GM21576 (cell line): ENCODE measurements at regions not wholly inside any gene's neighbourhood (a gene's known extent, or its start where the extent isn't known, plus 50 kb on each side); places are given as distances from the start of the nearest gene placed in this dataset.
A peak's percentile ranks its signal among the peaks of the same experiment; 100 is the strongest.

Experiments
- ATAC-seq: cut with Tn5 transposase; IDR thresholded peaks from one replicate; pipeline ENCODE4 v1.9.1; 2021; ENCODE audit warnings: mild to moderate bottlenecking, moderate library complexity; ENCODE audit not compliant: unreplicated experiment

GRCh38 chr7:24341691-24342413, 57.9 kb downstream of the NPY start:
- ATAC-seq: no peak

GRCh38 chr7:24343614-24344013, 59.6 kb downstream of the NPY start:
- ATAC-seq: no peak

DNA sequence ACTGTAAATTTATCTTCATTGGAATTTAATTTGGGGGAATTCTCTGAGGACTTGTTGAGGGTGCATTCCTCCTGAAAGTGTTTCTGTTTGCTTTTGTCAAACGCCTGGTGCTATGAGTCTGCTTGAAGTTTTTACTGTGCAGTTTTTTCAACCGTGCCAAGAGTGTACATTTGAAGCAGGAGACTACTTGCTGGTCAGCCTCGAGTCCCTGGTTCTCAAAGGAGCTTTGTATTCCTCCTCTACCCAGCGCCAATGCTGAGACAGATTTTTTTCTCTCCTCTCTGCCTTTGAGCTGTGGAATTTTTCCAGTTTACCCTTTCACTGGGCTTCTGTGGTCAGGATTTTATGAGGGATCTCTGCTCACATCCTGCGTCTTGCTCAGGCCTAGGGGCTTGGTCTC, 62.1 kb downstream of the NPY start:
- no peak for ATAC-seq

- ATAC-seq: no peak
Observed at GRCh38 chr7:24346716-24347115, 62.7 kb downstream of the NPY start.

DNA sequence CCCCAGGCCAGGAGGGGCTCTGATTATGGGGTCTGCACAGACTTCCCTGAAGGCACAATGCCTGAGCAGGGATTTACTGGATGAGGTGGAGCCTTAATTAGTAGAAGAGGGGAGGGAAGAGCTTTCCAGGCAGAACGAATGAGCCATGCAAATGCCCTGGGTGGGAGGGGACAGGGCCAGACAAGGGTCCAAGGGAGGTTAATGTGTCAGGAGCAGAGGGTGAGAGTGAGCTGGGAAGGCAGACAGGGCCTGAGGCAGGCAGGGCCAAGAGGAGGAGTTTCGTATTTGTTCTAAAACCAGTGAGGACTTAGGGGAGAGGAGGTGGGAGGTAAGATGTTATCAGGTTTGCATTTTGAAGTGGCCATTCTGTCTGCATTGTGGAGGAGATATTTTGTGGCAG, 65.3 kb downstream of the NPY start:
- no peak for ATAC-seq

DNA sequence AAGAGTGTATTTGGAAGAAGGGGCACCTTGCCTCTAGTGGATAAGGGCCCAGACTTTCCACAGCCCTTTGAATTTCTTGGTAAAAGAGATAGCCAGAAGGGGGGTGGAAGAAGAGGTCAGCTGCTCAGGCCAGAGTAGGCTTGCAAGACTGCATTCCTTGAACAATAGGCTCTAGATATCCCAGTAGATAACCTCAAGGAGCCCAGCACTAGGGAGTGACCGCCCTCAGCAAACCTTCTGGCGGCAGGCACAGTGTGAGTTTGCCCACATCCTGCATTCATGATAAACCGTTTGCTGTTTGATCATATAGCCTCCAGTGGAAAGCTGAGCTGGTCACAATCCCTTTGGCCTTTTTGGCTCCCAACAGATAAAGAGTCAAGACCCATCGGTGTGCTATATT, 70.5 kb downstream of the NPY start:
- no peak for ATAC-seq

DNA sequence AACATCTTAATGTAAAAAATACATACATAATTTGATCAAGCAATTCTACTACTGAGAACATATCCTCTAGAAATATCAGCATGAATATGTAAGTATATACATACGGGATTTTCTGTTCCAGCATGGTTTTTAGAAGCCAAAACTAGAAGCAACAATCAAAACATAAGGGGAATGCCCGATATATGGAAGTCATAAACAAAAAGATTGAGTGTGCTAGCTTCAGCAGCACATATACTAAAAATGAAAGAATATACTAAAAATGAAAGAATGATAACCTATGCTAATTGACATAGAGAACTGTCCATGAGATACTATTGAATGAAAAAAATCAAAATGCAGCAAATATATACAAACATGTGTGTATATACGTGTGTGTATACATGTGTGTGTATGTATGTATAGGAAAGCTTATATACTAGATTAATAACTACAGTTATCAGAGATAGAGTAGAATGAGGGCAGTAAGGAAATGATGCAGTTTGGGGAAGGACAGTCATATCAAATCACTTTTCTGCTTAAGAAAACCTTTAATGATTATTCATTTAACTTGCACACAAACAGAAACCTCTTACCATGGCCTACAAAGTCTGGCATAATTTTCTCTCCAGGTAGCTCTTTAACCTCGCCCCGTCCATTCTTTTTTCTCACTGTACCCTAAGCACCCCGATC, 72.9 kb downstream of the NPY start:
- ATAC-seq: no peak

DNA sequence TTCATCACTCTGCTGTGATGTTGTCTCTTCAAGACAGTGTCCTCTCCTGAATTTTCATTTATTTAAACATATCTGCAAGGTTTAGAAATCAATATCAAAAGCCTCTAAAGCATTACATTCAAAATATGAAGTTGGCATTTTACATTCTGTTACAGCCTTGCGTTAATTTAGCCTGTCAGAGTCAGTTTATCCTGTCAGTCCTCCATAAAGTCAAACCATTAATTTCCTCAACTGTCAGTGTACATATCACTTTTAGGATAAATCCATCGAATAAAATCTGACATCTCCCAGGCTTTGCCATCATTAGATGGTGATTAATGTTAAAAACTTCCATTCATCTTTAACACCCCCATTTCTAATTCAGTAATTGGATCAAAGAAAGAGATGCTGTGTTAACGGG, 77.0 kb downstream of the NPY start:
- no peak for ATAC-seq

GRCh38 chr7:24365606-24366005, 81.6 kb downstream of the NPY start:
- no peak for ATAC-seq

DNA sequence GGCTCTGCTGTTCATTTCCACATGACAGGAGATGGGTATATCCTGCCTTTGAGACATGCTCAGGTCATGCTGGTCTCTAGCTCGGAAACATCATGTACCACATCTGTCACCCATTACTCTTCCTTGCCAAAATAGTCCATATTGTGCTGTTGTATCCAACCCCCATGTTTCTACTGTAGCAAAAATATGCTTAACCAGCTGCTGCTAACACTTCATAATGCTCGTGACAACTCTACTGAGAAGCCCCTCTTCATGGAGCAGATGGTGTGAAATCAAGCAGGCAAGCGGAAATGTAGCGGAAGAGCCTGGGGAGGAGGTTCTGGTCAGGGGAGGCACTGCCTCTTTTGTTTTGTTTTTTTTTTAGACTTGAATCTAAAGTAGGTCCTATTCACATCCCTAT, 82.9 kb downstream of the NPY start:
- ATAC-seq: no peak

DNA sequence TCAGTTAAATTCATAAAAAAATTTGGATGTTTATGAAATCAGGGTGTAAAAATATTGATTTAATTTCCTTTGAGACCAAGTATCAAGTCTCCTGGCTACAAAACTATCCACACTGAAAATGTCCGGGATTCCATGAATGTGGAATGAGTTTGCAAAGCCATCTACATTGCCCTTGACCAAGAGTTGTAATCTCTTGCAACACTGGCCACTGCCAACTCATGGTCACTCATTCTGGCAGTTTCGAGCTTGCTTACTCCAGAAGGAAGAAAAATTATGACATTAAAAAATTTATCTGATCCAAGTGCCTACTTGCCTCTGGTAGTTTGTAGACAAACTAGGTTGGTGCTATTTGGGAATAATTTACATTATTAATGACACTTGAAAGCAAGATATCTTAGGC, 84.2 kb downstream of the NPY start:
- ATAC-seq: no peak

DNA sequence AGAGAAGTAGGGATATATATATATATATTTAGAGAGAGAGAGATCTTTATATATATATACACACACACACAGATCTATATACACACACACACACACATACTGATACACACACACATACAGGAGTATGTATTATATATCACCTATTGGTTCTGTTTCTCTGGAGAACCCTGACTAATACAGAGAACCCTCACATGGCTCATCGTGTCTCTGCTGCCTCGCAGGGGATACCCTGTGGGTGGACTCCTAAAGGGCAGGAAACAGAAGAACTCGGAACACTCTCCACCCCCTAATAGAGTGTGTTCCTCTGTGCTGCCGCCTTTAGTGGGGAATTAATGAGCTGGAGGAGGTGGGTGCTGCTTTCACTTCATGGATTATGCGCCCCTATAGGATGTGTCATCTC, 86.6 kb downstream of the NPY start:
- no peak for ATAC-seq

- ATAC-seq: no peak
Observed at GRCh38 chr7:24372961-24373955, 89.3 kb downstream of the NPY start.

DNA sequence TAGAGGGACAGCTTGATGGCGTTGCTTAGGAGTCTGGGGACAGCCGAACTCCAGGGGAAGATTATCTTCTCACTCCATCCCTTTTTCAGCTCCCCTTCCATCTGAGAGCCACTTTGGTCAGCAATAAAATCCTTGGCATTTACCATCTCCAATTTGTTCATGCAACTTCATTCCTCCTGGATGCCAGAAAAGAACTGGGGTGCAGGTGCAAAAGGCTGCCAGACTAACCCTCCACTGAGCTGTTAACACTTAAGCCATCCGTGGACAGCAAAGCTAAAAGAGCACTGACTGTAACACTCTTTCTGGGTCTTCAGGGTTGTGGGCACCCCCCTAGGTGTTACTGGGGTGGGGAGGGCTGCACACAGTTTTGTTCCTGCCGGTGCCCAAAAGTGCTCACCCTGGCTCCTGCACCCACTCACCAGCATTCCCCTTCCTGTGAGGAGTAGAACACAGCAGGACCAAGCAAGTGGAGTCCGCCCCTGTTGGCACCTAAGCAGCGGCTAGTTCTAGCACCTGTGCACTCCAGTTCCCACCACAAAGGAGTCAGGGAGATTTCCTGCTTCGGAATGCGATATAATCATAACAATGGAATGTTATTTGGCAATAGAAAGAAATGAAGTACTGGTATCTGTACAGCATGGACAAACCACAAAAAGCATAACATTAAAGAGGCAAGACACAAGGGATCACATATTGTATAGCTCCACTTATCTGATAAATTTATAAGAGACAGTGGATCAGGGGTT, 95.1 kb downstream of the NPY start:
- ATAC-seq: no peak

- peak; percentile 56 for ATAC-seq
Observed at GRCh38 chr7:24381894-24382505, 98.0 kb downstream of the NPY start.

- no peak for ATAC-seq
Observed at GRCh38 chr7:24383055-24383454, 99.1 kb downstream of the NPY start.

- ATAC-seq: no peak
Observed at GRCh38 chr7:24384362-24385030, 100.5 kb downstream of the NPY start.

GRCh38 chr7:24388212-24388611, 104.2 kb downstream of the NPY start:
- ATAC-seq: no peak

DNA sequence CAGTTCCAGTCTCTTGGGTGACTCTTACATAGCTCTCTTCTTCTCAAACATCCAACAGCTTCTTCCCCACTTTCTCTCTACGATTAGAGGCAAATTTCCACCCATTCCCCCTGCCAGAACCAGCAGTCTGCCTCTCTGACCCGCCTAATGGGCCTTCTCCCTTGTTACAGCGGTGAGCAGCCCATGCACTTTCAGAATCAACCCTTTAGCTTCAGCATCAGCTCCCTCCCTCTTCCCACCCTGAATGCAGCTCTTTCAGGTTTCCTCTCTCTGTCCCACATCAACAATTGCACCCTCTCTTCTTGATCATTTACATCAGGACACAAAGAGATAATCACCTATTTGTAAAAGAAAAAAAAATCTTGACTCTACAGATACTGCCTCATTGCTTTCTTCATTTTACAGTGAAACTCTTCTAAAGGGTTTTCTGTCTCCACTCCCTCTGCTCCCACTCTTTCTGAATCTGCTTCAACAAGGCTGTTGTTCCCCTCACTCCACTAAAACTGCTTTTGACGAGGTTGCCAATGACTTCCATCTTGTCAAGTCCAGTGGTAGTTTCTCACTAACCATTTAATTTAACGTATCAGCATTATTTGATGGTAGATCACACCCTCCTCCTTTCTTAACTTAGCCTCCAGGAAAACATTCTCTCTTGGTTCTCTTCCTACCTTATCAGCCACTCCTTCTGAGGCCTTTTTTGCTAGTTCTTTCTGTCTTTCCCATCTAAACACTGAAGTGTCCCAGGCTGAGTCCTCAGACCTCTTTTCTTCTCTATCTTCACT, 106.6 kb downstream of the NPY start:
- ATAC-seq: no peak
